T-helper 1 cell treated with Interleukin-12 subunit alpha and Interleukin-12 subunit beta and Interleukin-4 antibody, amounts not matched to agents 30 ng/mL and 1 ng/mL, for 36 hours (primary cell): ENCODE measurements at regions not wholly inside any gene's neighbourhood (a gene's known extent, or its start where the extent isn't known, plus 50 kb on each side); places are given as distances from the start of the nearest gene placed in this dataset.
"Not testable (repeated sequence)": the region's sequence is repeated elsewhere in the genome, so short reads cannot be mapped to it uniquely, and the experiment has no call there.

Experiments used
- intact Hi-C: fragments of 100-400 bp; cut with micrococcal nuclease; formaldehyde crosslinking; loops from one replicate; pipeline ENCODE4 v1.15.1; 2024

- intact Hi-C loops = loop anchor here (1.0 to 2.0 kb wide), 4 partner anchors 56 to 167 kb away; partner anchors contain the start of gene EMB
Observed at GRCh38 chr5:50501491-50502228, 60.6 kb upstream of the EMB start.

GRCh38 chr5:50513028-50513457 is 72.0 kb upstream of the EMB start:
- intact Hi-C loops = loop anchor here (1.0 to 5.0 kb wide), 5 partner anchors 49 to 238 kb away; no protein-coding TSS in a partner anchor

DNA sequence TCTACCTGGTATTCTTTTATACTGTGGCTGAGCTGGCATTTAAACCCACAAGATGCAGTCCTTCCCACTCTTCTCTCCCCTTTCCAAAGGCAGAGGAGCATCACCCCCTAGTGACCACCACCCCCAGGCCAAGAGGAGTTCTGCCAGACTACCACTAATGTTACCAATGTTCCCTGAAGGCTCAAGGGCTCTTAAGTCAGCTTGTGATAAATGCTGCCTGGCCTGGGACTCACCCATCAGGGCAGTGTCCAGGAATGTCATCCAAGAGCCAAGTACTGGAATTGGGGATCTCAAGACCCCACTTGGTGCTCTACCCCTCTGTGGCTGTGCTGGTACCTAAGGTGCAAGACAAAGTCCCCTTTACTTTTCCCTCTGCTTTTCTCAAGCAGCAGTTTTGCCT is 80.0 kb upstream of the EMB start:
- intact Hi-C loops = not testable (repeated sequence)

DNA sequence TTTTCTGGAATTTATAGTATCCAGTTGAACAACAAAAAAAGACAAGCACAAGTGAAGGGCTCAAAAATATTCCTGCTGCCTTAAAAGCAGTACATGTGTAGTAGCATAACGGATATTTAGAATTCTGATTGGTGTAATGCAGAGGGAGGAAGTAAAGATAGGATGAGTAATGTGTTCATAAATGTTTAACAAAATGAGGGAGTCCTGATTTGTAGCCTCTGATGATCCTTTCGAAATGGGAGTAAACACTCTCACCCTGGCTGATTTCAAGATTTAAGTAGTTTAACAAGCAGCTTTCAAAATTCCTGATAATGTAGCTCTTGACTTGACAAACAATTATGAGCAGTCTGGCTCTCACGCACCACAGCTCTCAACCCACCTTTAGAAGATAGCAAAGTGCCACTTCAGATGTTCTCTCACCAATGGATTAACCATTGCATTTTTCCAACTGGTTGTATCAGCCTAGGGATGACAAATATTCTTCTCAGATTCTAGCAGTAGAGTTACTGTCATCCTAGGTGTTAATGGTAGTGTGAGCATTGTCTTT is 86.5 kb upstream of the EMB start:
- intact Hi-C loops = not testable (repeated sequence)

- intact Hi-C loops = no loop called here
Observed at GRCh38 chr5:50535393-50535792, 94.3 kb upstream of the EMB start.

DNA sequence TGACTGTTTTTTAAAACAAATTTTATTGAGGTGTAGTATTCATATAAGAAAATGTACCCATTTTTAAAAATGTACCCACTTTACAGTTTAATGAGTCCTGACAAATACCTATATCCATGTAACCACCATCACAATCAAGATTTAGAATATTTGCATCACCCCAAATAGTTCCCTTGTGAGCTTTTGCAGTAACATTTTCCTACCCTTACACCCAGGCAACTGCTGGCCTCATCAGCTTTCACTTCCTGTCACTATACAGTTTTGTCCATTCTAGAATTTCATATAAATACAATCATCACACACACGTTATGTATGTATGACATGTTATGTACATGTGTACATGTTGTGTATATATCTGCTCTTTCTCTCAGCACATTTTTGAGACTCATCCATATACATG is 96.4 kb upstream of the EMB start:
- intact Hi-C loops = not testable (repeated sequence)

GRCh38 chr5:50547303-50547702 is 106.2 kb upstream of the EMB start:
- intact Hi-C loops = no loop called here

GRCh38 chr5:50550267-50550666 is 109.2 kb upstream of the EMB start:
- intact Hi-C loops = no loop called here

GRCh38 chr5:50550993-50551392 is 109.9 kb upstream of the EMB start:
- intact Hi-C loops = no loop called here

DNA sequence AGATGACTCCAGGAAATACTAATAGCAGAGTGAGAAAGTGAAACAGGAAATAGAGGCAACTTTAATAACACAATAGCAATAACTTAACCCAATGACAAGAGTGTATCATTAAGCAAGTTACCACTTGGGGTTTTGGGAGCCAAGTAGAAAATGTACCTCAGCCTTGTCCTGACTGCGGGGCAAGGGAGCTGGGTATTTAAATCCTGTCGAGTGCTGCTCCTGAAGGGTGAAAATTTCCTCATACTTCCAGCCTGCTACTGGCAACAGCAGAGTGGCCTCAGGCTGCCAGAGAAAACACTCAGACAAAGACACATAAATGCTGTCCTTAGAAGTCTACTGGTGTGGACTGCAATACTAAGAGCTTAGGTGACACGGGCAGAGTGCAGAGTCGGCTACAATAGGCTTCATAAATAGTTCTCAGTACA is 112.5 kb upstream of the EMB start:
- intact Hi-C loops = no loop called here

DNA sequence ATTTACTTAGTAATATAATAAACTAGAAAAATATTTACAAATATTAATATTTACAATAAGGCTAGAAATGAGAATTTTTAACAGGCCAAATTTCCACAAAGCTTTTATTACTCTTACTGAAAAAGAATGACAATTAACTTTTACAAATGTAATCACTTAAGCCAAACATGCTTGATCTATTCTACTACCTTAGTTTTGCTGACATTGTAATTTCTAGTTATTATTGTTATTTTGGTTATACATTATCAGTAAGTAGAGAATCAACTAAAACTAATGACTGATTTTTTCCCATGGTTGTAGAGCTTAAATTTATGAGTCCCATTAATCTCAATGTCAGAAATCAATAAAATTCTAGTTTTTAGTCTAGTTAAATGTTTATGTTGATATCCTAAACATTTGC is 107.8 kb upstream of the PARP8 start:
- intact Hi-C loops = not testable (repeated sequence)

- intact Hi-C loops = loop anchor here (5.0 kb wide), 1 partner anchor 48 kb away; no protein-coding TSS in a partner anchor
Observed at GRCh38 chr5:50559955-50560354, 106.5 kb upstream of the PARP8 start.

DNA sequence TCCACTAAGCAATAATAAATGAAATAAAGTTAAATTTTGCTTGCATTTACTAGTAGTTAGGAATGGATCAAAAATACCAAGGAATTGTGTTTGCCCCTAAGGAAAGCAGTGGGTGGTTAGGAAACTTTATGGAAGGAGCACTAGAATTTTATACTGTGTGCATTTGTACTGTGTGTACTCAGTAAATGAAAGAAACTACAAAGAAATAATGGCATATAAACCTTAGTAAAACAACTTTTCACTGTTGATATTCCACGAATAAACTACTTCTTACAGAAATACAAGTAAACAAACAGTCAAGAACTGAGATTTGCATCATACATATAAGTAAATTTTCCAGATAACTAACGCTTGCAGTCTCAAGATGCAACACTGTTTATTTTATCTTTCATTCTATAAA is 103.7 kb upstream of the PARP8 start:
- intact Hi-C loops = loop anchor here (5.0 kb wide), 1 partner anchor 50 kb away; no protein-coding TSS in a partner anchor

DNA sequence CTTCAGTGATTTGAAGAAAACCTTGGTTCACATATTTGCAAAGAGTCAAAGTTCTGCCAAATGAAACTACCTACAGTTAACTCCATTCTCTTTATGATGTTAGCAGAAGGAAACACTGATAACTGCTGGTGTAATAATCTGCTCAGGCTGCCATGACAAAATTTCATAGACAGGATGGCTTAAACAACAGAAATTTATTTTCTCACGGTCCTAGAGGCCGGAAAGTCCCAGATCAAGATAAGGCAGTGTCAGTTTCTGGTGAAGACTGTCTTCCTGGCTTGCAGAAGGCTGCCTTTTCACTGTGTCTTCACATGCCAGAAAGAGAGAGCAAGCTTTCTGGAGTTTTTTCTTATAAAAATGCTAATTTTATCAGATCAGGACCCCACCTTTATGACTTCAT is 102.4 kb upstream of the PARP8 start:
- intact Hi-C loops = loop anchor here (1.0 to 5.0 kb wide), 6 partner anchors 10 to 187 kb away; no protein-coding TSS in a partner anchor

- intact Hi-C loops = loop anchor here (1.0 to 5.0 kb wide), 6 partner anchors 10 to 186 kb away; no protein-coding TSS in a partner anchor
Observed at GRCh38 chr5:50564558-50564957, 101.9 kb upstream of the PARP8 start.

DNA sequence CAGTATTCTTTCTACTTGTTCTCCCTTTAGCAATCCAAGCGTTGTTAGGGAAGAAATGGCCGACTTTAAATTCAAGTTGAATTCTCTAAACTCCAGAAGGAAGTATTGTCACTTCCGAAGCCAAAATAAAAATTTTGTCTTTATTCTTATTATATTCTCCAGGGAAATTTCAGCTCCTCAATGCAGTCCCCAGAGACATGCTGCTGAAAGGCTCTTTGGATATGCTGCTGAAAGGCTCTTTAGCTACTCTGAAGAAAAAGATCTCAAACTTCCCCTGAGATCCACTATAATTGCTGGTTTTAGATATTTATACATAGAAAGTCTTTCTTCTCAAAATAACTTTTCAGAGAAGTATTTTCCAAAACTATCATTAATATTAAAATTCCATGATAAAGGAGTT is 92.3 kb upstream of the PARP8 start:
- intact Hi-C loops = loop anchor here (1.0 to 2.0 kb wide), 2 partner anchors 10 to 17 kb away; no protein-coding TSS in a partner anchor

GRCh38 chr5:50575740-50576139 is 90.7 kb upstream of the PARP8 start:
- intact Hi-C loops = loop anchor here (2.0 kb wide), 1 partner anchor 15 kb away; no protein-coding TSS in a partner anchor

DNA sequence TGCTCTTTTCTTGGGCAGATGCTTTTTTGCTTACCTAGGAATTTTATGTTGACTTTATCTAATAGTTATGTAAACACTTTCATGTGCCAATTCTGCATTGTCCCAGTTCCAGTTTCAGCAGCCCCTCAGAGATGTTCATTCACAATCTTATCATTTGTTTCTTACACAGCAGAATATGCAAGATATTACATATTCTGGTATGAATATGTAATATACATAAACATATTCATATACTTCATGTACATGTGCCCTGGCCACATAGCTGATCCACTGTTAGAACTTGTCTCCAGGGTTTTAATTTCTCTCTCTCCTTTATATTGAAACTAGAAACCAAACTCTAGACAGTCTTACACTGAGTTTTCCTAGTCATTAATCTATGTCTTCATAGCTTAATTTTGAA is 90.2 kb upstream of the PARP8 start:
- intact Hi-C loops = no loop called here

DNA sequence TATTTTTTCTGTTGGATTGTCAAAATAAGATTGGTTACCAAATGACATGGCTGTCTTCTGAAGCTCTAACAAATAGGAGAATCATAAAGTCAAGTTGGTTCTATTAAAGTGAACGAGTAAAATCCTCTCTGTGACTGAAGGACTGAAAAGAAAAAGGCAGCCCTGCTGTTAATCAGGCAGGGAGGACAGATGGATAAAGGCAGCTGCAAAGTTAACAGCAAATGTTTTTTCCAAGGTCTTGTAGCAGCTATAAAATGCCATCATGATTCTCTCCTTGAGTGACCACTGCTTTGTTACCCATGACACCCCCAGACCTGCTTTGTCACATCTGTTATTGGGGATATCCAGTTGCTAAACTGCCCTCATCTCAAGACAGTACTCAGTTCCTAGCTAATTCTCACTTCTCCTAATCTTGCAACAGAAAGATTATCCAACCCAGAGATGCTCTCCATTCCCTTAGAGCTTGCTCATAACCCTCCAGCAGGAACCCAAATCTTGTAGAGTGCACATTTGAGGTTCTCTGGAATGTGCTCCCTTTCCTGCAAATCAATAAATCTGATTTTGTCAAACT is 89.7 kb upstream of the PARP8 start:
- intact Hi-C loops = no loop called here

DNA sequence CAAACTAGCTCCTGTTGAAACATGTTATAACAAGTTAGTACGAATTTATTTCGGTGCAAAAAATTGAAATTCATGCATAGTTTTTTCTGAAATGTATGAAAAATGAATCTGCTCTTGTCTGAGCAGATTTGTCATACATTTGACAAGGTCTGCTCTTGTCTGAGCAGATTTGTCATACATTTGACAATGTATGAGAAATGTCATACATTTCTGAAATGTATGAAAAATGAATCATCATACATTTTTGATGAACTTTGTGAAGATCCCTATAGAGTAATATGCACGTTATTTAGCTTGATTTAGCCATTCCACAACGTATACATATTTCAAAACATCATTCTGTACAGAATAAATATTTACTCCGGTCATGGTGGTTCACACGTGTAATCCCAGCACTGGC is 85.9 kb upstream of the PARP8 start:
- intact Hi-C loops = no loop called here

GRCh38 chr5:50581845-50582244 is 84.6 kb upstream of the PARP8 start:
- intact Hi-C loops = not testable (repeated sequence)

GRCh38 chr5:50582699-50583098 is 83.7 kb upstream of the PARP8 start:
- intact Hi-C loops = no loop called here
